GM21576 (cell line): ENCODE measurements at regions not wholly inside any gene's neighbourhood (a gene's known extent, or its start where the extent isn't known, plus 50 kb on each side); places are given as distances from the start of the nearest gene placed in this dataset.

ENCODE experiments used
- ATAC-seq: cut with Tn5 transposase; IDR thresholded peaks from one replicate; pipeline ENCODE4 v1.9.1; 2021; ENCODE audit warnings: mild to moderate bottlenecking, moderate library complexity; ENCODE audit not compliant: unreplicated experiment

DNA sequence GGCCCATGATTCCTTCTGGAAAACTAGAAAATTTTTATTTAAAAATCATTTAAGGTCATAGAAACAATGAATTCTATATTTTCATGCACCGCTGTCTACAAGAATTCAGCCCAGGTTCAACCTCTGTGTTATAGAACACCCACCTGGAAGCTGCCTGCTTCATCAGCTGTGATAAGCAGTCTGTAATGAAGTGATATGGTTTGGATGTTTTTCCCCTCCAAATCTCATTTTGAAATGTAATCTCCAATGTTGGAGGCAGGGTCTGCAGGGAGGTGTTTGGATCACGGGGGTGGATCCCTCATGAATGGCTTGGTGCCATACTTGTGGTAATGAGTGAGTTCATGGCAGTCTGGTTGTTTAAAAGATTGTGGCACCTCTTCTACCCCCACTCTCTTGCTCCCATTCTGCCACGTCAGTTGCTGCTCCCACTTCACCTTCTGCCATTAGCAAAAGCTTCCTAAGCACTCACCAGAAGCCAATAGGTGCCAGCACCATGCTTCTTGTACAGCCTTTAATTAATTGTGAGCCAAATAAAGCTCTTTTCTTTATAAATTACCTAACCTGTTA, 55.6 kb downstream of the MRPL32 start:
- no peak for ATAC-seq

DNA sequence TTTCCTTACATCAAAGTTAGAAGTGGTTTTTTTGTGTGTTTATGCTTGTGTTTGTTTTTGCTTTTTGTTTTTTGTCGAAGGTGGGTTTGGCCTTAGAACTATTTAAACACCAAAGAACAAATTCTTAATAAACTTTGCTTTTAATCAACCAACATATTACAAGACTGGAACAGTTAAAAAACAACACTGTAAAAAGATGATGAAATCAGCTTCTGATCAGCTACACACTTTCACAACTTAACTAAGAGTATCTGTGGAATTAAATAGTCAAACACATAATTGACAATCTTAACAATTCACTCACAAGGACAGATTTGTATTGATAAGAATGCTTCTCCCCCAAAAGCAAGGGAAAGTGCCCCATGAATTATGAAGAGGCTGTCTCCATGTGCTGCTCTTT, 58.8 kb downstream of the MRPL32 start:
- no peak for ATAC-seq

DNA sequence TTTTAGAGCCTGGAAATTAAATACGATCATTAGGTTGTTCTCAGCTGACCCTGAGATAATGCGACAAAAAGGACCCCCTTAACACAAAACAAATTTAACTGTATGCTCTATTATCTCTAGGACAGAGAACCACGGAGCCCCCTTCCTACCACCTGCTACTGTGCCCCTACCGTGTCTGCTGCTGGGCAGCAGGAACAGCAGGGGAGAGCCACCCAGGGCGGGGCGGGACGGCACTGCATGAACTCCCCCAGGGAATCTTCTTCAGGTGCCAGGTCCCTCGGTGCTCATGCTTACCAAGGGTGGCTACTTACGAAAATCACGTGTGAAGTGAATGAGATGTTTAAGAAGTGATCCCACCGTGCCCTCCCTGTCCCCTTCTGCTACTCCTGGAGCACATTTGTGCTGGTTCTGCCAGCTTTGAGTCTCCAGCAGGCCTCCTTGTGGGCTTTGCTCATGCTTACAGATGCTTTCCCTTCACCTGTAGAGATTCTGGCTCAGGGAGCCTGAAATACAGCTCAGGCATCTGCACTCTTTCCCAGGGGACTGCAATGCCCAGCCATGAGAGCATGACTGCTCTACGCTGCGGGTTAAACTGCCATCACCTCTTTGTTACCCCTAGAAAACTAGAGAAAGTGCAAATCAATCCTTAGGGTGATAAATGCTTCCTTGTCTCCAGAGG, 59.9 kb downstream of the MRPL32 start:
- no peak for ATAC-seq

DNA sequence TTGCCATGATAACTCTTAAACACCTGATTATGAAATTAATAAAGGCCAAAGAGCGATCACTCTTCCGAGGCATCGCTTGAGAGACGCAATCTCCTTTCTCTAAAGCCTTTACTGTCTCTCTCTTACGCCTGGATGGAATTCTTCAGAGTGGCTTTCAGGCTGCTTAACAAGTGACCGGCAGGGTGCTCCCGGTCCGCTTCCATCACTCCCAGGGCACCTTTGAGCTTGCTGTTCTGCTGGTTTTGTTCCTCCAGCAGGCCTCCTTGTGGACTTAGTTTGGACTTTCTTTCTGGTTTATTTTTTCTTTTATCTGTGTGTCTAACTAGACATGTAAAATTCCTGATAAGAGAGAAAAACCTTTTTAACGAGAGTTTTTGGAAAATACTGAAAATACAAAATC, 60.9 kb downstream of the MRPL32 start:
- no peak for ATAC-seq

DNA sequence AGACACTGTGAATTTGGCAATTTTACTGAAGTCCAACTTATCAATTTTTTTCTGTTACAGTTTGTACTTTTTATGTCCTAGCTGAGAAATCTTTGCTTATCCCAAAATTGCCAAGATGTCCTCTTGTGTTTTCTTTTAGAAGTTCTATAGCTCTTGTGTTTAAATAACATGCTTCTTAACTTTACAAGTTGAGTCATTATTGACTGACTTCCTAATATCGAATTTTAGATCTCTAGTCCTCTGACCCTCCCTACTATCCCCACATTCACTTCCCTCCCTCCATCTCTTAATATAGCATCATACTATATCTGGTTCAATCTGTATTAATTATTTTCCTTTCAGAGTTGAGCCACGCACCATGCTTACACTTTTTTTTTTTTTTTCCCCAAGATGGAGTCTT, 61.9 kb downstream of the MRPL32 start:
- ATAC-seq = no peak

DNA sequence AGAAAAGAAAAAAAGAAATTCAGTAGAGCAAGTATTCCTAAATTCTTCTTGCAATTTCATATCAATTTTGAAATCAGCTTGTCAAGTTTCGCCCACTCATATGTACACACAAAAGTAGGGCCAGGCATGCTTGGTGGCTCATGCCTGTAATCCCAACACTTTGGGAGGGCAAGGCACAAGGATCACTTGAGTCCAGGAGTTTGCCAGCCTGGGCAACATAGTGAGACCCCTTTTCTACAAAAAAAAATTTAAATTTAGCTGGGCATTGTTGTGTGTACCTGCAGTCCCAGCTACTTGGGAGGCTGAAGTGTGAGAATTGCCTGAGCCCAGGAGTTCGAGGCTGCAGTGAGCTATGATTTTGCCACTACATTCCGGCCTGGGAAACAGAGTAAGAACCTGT, 65.4 kb downstream of the MRPL32 start:
- no peak for ATAC-seq

DNA sequence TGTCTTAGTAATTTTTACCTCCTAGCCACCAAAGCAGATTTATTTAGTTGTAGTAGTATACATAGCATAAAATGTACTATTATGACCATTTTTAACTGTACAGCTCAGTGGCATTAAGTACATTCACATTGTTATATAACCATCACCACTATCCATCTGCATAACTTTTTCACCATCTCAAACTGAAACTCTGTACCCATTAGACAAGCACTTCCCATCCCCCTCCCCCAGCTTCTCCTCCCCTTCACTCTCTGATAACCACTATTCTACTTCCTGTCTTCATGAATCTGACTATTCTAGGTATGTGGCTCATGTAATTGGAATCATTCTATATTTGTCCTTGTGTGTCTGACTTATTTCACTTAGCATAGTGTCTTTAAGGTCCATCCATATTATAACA, 71.9 kb downstream of the MRPL32 start:
- ATAC-seq = no peak

DNA sequence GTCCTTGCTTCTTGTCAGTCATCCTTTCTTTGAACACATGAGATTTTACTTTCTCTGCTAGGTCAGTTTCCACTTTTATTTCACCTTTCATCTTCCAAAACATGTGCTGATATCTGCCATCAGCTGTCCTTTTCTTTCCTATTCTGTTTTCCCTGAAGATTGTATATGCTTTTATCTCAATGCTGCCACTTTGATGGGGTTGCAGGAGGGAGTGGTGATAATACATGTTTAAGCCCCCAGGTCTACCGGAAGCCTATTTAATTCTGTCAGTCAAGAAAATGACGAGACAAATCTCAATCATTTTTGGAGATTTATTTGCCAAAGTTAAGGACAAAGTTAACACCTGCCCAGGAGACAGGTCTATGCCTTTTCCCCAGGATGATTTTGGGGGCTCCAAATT, 73.8 kb downstream of the MRPL32 start:
- no peak for ATAC-seq

DNA sequence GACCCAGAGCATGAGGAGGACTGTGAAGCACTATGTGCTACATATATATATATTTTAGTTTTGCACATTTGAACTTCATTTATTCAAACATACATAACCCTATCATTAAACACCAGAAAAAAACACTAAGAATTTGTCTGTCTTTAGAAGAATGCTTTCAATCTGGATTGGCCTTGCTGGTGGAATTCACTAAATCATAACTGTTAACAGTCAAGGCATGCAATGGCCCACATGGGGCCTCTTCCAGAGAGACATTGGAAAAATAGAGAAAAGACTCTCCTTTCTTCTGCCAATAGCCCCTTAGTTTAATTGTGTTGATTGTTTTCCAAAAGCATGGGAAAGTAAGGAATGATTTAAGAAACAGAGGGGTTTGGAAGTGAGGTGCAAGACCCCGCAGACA, 77.9 kb downstream of the MRPL32 start:
- ATAC-seq = no peak

DNA sequence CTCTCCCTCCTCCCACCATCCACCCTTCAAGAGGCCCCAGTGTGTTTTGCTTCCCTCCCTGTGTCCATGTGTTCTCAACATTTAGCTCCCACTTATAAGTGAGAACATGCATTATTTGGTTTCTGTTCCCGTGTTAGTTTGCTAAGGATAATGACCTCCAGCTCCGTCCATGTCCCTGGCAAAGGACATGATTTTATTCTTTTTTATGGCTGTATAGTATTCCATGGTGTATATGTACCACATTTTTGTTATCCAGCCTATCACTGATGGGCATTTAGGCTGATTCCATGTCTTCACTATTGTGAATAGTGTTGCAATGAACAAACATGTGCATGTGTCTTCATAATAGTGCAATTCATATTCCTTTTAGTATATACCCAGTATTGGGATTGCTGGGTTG, 79.7 kb downstream of the MRPL32 start:
- ATAC-seq = no peak

DNA sequence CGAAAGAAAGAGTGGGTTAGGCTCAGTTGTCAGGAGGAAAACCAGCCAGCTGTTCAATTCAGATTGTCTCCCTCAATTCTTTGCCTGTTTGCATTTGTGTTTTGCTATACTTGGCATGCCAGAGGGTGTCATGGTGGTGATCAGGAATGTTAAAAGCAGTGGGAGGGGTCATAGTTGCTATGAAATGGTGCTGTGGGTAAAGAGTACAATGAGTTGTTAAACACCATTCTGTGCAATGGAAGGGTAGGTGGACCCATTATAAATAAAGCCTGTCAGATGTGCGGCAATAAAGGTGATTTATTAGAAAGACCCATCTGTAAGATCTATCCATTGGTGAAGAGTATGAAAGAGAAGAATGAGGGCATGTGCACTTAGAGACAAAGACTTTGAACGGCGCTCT, 82.2 kb downstream of the MRPL32 start:
- ATAC-seq = no peak

DNA sequence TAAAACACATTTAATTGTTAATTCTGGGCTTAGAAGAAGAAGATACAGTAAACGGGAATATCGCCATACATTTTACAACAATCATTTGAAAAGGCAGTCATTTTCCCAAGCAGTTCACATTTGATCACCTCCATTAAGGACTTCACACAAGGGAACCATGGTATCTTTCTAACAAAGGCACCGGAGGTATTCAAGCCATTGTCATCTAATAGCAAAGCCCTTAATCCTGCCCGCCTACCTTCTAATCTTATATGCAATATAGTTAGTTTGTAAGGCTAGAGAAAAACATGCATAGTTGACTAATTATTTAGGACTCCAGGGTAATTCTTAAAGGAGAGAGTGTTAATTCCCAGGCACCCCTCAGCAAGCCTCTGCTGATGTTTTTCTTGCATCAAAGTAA, 83.1 kb downstream of the MRPL32 start:
- ATAC-seq = no peak

DNA sequence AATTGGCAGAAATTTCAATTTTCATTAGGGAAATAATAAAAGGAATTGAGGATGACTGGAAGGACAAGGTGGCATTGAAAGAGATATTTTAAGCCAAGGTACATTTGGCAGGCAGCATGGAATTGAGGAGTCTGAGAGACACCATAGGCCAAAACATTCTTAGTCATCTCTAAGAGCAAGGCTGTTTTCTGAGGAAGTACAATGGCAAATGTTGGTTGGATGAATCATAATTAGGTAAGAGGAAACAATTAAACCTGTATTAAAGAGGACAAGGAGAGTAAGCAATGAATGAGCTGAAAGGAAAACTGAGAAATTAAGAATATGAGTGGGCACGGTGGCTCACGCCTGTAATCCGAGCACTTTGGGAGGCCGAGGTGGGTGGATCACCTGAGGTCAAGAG, 86.3 kb downstream of the MRPL32 start:
- ATAC-seq = no peak

DNA sequence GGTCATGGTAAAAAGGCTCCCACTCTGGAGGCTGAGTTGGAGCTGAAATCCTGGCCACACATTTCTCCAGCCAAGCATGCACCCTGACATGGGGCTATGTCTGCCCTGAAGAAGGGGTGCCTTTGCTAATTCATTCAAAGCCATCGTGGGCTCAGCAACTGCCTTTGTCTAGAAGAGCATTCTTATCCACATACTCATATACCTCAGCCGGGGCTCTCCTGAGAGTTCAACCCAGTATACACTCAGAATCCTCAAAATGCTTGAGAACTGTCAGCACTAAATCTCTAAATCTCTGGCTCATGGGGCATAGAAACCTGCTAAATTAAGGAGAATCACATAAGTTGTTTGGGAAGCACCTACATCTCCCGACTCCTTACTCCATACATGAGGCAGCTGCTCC, 89.3 kb downstream of the MRPL32 start:
- no peak for ATAC-seq

DNA sequence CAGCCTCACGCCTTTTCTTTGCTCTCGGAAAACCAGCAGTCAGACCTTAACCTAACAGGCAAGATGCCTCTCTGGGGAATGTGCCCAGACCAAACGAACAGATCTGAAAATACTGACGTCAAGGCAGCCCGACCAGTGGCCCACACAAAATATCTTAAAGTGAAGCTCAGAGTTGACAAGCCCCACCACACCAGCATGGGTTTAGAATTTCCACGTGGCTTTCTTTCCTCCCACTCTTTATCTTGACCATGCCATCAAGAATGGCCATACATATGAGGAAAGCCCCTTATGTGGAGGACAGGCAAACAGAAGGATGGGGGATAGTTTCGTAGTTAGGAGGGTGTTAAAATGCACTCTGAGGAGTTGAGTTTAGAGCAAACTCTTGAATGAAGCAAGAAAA, 89.8 kb downstream of the MRPL32 start:
- ATAC-seq = no peak

DNA sequence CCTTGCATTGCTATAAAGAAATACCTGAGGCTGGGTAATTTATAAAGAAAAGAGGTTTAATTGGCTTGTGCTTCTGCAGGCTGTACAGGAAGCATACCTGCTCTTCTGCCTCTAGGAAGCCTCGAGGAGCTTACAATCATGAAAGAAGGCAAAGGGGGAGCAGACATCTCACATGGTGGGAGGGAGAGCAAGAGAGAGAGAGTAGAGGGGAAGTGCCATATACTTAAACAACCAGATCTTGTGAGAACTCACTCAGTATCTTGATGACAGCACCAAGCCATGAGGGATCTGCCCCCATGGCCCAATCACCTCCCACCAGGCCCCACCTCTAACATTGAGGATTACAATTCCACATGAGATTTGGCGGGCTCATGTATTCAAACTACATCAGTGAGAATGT, 79.1 kb upstream of the HECW1 start:
- no peak for ATAC-seq

DNA sequence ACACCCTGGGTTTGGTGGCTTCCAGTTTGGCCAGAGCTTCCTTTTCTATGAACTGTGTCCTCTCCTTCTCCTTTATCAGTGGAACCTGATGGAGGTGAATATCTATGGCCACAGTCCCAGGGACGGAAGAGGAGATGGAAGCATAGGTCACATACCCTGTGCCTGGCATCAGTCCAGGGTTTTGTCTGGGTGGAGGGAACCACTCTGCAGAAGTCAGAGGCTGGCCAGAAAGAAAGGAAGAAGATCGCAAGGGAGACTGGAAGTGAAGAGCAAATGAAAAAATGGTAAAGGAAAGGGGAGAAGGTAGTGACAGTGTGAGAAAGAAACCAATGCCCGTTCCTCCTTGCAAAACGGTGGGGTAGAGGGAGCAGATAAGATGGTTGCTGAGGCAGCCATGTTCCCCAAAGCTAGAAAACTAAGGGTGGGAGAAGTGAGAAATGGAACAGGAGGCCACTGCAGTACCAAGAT, 77.9 kb upstream of the HECW1 start:
- ATAC-seq = no peak

DNA sequence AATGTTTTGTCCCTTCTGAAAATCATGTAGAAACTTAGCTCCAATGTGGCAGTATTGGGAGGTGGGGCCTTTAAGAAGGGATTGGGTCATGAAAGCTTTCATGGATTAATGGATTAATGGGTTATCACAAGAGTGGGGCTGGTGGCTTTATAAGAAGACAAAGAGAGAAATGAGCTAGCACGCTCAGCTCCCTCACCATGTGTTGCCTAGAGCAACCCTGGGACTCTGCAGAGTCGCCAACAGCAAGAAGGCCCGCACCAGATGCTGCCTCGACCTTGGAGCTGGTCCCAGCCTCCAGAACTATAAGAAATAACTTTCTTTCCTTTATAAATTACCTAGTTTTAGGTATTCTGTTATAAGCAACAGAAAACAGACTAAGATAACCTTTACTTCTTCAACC, 74.9 kb upstream of the HECW1 start:
- no peak for ATAC-seq

DNA sequence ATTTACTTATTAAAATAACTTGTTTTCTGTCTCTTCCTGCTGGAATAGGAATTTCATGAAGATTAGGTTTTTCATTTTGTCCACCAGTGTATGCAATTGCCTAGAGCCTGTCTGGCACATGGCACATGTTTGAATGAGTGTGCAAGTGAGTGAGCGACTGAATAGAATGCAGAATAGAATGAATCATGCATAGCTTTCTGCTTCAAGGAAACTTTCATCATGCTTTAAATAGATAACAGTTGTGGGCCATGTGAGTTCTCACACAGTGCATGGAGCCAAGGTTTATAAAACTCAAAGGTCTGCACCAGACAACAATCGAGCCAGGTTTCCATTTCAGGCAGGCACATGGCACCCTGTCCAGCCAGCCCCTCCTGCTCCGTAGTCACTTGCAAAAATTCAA, 74.2 kb upstream of the HECW1 start:
- no peak for ATAC-seq

DNA sequence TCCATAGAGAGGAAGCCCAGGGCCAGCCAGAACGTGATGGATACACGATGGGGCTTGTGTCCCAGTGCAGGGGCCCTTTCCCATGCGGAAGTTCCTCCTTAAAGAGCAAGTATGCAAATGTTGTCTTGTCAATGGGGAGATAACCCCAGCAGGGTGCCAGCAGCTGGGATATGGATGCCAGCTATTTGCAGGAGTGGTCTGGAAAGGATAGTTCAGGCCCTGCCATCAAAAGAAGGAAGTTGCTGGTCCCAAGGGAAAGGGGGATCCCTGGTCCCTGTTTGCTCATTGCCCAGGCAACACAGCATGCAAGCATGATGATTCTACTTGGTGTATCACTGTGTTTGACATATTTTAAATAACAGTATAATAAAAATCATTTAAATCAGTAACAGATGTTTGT, 73.1 kb upstream of the HECW1 start:
- ATAC-seq = no peak

DNA sequence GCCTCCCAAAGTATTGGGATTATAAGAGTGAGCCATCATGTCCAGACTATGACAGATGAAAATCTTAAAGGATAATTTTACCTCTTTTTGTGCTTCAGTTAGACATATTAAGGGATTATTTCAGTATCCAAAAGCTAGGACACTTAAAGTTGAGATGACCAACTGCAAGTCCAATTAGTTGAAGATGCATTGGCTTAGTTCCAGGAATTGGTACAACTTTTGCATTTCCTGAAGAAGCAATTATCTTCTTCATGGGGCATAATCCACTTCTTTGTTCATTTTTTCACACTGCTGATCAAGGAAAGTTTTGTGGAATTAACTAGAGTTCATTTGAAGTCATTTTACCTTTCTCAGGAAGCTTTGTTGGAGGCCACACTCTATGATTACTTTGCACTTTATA, 72.0 kb upstream of the HECW1 start:
- no peak for ATAC-seq

DNA sequence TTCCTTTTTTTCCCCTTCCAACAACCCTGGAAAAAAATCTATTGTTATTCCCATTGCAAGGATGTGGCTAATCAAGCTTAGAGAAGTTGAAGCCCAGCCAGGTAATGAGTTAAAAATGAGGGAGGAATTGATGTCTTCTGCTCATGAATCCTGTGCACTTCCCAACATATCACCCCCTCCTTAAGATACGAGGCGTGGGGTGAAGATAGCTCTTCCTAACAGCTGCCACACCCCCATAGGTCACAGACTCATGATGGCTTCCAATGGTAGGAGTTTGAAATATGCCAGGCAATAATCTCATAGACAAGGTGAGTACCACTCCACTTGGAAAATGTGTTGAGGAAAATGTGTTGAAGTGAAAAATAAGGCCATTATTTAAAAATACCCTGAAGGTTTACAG, 71.3 kb upstream of the HECW1 start:
- ATAC-seq = no peak

DNA sequence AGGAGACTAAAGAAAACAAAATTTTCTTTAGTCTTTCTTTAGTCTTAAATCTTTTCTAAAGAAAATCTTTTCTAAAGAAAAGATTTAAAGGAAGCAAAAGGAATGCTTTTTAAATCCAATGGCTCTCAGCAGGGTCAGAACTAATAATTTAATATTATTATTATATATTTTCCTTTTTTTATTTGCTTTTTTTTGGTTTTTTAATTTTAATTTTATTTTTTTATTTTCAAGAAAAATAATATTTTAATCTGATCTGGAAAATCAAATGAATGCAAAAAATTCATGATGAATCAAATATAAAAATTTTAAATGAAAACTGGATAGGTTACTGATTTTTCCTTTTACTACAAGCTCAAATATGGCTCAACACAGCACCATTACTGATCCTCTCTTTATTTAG, 70.7 kb upstream of the HECW1 start:
- ATAC-seq = no peak
